Tibial nerve (tissue), 4 donors: ENCODE measurements at regions not wholly inside any gene's neighbourhood (a gene's known extent, or its start where the extent isn't known, plus 50 kb on each side); places are given as distances from the start of the nearest gene placed in this dataset.

ENCODE experiments used
- CTCF ChIP-seq, 5 experiments: fragments of 200-600 bp in 3 of 5; fragments of 450-650 bp in 2 of 5; sonication (generic) in 3 of 5; IDR thresholded peaks; one replicate each; pipeline ENCODE4 v1.5.1; 2016 to 2019; ENCODE audit warnings: antibody characterized with exemption in 5 of 5, mild to moderate bottlenecking in 3 of 5, moderate library complexity in 2 of 5
- EP300 ChIP-seq, 2 donors: sonication (generic); formaldehyde crosslinking; IDR thresholded peaks; one replicate each; pipeline ENCODE4 v1.6.1; 2017; ENCODE audit warnings: antibody characterized with exemption in 2 of 2, mild to moderate bottlenecking in 1 of 2

- TF ChIP-seq CTCF (IDR thresholded peaks at IDR 0.05) (no peak), EP300 (IDR thresholded peaks at IDR 0.05) (no peak)
Measured at GRCh38 chr17:70588003-70588402, 418.7 kb downstream of the KCNJ2 start.
